HEK293 (cell line): ENCODE measurements at regions not wholly inside any gene's neighbourhood (a gene's known extent, or its start where the extent isn't known, plus 50 kb on each side); places are given as distances from the start of the nearest gene placed in this dataset.

ENCODE experiments used
- CTCF ChIP-seq: fragments of 450-650 bp; formaldehyde crosslinking; IDR thresholded peaks from 2 replicates; pipeline ENCODE4 v1.5.1; 2016; ENCODE audit warnings: missing biosample characterization, missing genetic modification characterization
- FEZF1 ChIP-seq: fragments of 450-650 bp; formaldehyde crosslinking; IDR thresholded peaks from 2 replicates; pipeline ENCODE4 v1.5.1; 2016; ENCODE audit warnings: missing biosample characterization, missing genetic modification characterization
- INSM2 ChIP-seq: fragments of 450-650 bp; formaldehyde crosslinking; IDR thresholded peaks from 2 replicates; pipeline ENCODE4 v1.5.1; 2016; ENCODE audit warnings: missing biosample characterization, missing genetic modification characterization
- KLF16 ChIP-seq: fragments of 450-650 bp; formaldehyde crosslinking; IDR thresholded peaks from 2 replicates; pipeline ENCODE4 v1.5.1; 2017; ENCODE audit warnings: missing biosample characterization, missing genetic modification characterization
- ZBTB1 ChIP-seq: fragments of 450-650 bp; formaldehyde crosslinking; IDR thresholded peaks from 2 replicates; pipeline ENCODE4 v1.5.1; 2016; ENCODE audit warnings: missing biosample characterization, missing genetic modification characterization
- ZNF19 ChIP-seq: fragments of 450-650 bp; formaldehyde crosslinking; IDR thresholded peaks from 2 replicates; pipeline ENCODE4; 2016; ENCODE audit warnings: missing biosample characterization, missing genetic modification characterization, low read depth
- ZNF202 ChIP-seq: fragments of 450-650 bp; formaldehyde crosslinking; IDR thresholded peaks from 2 replicates; pipeline ENCODE4 v1.5.1; 2016; ENCODE audit warnings: missing biosample characterization, missing genetic modification characterization, borderline replicate concordance
- ZNF24 ChIP-seq: fragments of 450-650 bp; formaldehyde crosslinking; IDR thresholded peaks from 2 replicates; pipeline ENCODE4 v1.5.1; 2016; ENCODE audit warnings: missing biosample characterization, missing genetic modification characterization
- ZNF280D ChIP-seq: fragments of 450-650 bp; formaldehyde crosslinking; IDR thresholded peaks from 2 replicates; pipeline ENCODE4 v1.5.1; 2016; ENCODE audit warnings: missing biosample characterization, missing genetic modification characterization
- ZNF324 ChIP-seq: fragments of 450-650 bp; formaldehyde crosslinking; IDR thresholded peaks from 2 replicates; pipeline ENCODE4 v1.5.1; 2016; ENCODE audit warnings: missing biosample characterization, missing genetic modification characterization
- ZNF449 ChIP-seq: fragments of 450-650 bp; formaldehyde crosslinking; IDR thresholded peaks from 2 replicates; pipeline ENCODE4 v1.5.1; 2017; ENCODE audit warnings: missing biosample characterization, mild to moderate bottlenecking, missing genetic modification characterization, moderate library complexity

- TF ChIP-seq FEZF1 (tag by site-specific recombination) (no peak), CTCF (tag by site-specific recombination) (no peak), ZNF280D (tag by site-specific recombination) (no peak), ZNF19 (tag by site-specific recombination) (no peak), ZNF449 (no peak), ZBTB1 (tag by site-specific recombination) (no peak), ZNF324 (tag by site-specific recombination) (no peak), ZNF202 (tag by site-specific recombination) (no peak), KLF16 (tag by site-specific recombination) (no peak), INSM2 (tag by site-specific recombination) (no peak), ZNF24 (tag by site-specific recombination) (no peak)
Measured at GRCh38 chr6:163895162-163895561, 480.6 kb downstream of the QKI start.
